GM12878 (cell line): ENCODE measurements at regions not wholly inside any gene's neighbourhood (a gene's known extent, or its start where the extent isn't known, plus 50 kb on each side); places are given as distances from the start of the nearest gene placed in this dataset.

ENCODE experiments used
- ATAC-seq: fragments of 200-7000 bp; cut with Tn5 transposase; 3 replicates; pipeline ENCODE4 v1.9.1; 2020; ENCODE audit warnings: mild to moderate bottlenecking, moderate library complexity
- BruUV-seq: library from RNA; stranded (reverse); fragments of 400-500 nt; replicated peaks from 2 replicates; lab custom pipeline; 2021; lab: Mats Ljungman, UMichigan
- CTCF ChIA-PET: fragments of 300-600 bp; sonication (Branson Sonifier 250); formaldehyde crosslinking; extraction: SDS; loops from one replicate; lab custom pipeline; 2021; ENCODE audit warnings: inconsistent platforms; lab: Yijun Ruan, JAX
- POLR2A ChIA-PET: fragments of 350-600 bp; formaldehyde crosslinking; extraction: SDS; loops from one replicate; lab custom pipeline; 2021; ENCODE audit warnings: inconsistent platforms; lab: Charles Lee
- RAD21 ChIA-PET: fragments of 300-600 bp; sonication (Branson Sonifier 250); formaldehyde crosslinking; loops from one replicate; lab custom pipeline; 2023; ENCODE audit warnings: antibody characterized with exemption; ENCODE audit not compliant: unreplicated experiment; lab: Charles Lee
- SMC1A ChIA-PET: fragments of 300-600 bp; sonication (Branson Sonifier 250); formaldehyde crosslinking; loops from one replicate; lab custom pipeline; 2023; ENCODE audit not compliant: unreplicated experiment, uncharacterized antibody; lab: Charles Lee
- DNase-seq: peaks from one replicate; pipeline ENCODE4 v3.0.0-alpha.2; 2011; ENCODE audit warnings: low read depth, low spot score
- FAIRE-seq: peaks from 3 replicates; lab custom pipeline; 2011; peaks lifted over from hg19 to GRCh38; lab: Jason Lieb, UNC
- H2AFZ ChIP-seq: 2 replicates; pipeline ENCODE4 v1.6.0; 2011; ENCODE audit warnings: low read depth, low read length, control low read depth; ENCODE audit not compliant: control insufficient read depth
- H3K27ac ChIP-seq: 2 replicates; pipeline ENCODE4 v1.5.1; 2011; ENCODE audit warnings: control low read depth; ENCODE audit not compliant: control insufficient read depth, insufficient read depth
- H3K27me3 ChIP-seq, 2 experiments: replicated peaks in 1 of 2; 2 replicates each; pipeline versions ENCODE4 v1.6.0 to v1.6.1; 2011; ENCODE audit warnings: low read length in 1 of 2; ENCODE audit not compliant: control insufficient read depth in 2 of 2, insufficient read depth in 2 of 2
- H3K36me3 ChIP-seq, 2 experiments: 2 replicates each; pipeline ENCODE4 v1.5.1; 2011; ENCODE audit warnings: low read length in 1 of 2; ENCODE audit not compliant: control insufficient read depth in 2 of 2, insufficient read depth in 2 of 2
- H3K4me1 ChIP-seq: 2 replicates; pipeline ENCODE4 v1.6.1; 2011; ENCODE audit warnings: mild to moderate bottlenecking, low read length, moderate library complexity, mixed read lengths; ENCODE audit not compliant: control insufficient read depth, insufficient read depth
- H3K4me2 ChIP-seq: 2 replicates; pipeline ENCODE4 v1.6.0; 2011; ENCODE audit warnings: control low read depth; ENCODE audit not compliant: control insufficient read depth, insufficient read depth
- H3K4me3 ChIP-seq: fragments of 200-600 bp; sonication (generic); 2 replicates; pipeline ENCODE4 v1.5.1; 2016
- H3K79me2 ChIP-seq: 2 replicates; pipeline ENCODE4 v1.6.0; 2011; ENCODE audit warnings: low read length; ENCODE audit not compliant: control insufficient read depth, insufficient read depth
- H3K9ac ChIP-seq: 2 replicates; pipeline ENCODE4 v1.8.0; 2011; ENCODE audit warnings: low read length, control low read depth, mixed read lengths; ENCODE audit not compliant: control insufficient read depth, insufficient read depth
- H3K9me3 ChIP-seq: replicated peaks from 3 replicates; pipeline ENCODE4 v1.5.1; 2011; ENCODE audit warnings: mild to moderate bottlenecking, low read length; ENCODE audit not compliant: control insufficient read depth, insufficient read depth
- H4K20me1 ChIP-seq: 2 replicates; pipeline ENCODE4 v1.6.0; 2011; ENCODE audit not compliant: control insufficient read depth, insufficient read depth
- WGBS: methylation state at CpG from one replicate; pipeline ENCODE4 v1.1.6; 2016; ENCODE audit warnings: low lambda C conversion rate; ENCODE audit not compliant: insufficient replicate concordance, insufficient coverage; ENCODE audit errors: missing lambda C conversion rate; 5-methylcytosine and 5-hydroxymethylcytosine counted together
- in situ Hi-C: fragments of 300-500 bp; cut with MboI; formaldehyde crosslinking; loops from 9 replicates; pipeline ENCODE4 v1.14.3; 2018; ENCODE audit warnings: mixed read lengths
- intact Hi-C: fragments of 100-400 bp; cut with micrococcal nuclease; formaldehyde crosslinking; loops from one replicate; pipeline ENCODE4 v1.14.2; 2022; ENCODE audit not compliant: unreplicated experiment
- TF ChIP-seq, protein P1 (sequence below): fragments of 450-650 bp; formaldehyde crosslinking; IDR thresholded peaks from 2 replicates; pipeline ENCODE4 v1.4.0; 2022; ENCODE audit warnings: mild to moderate bottlenecking, moderate library complexity
- TF ChIP-seq, protein P2 (sequence below): fragments of 450-650 bp; IDR thresholded peaks from 2 replicates; pipeline ENCODE4 v1.6.1; 2016; ENCODE audit warnings: mild to moderate bottlenecking
- TF ChIP-seq, protein P3 (sequence below): IDR thresholded peaks from 2 replicates; pipeline ENCODE4 v1.6.1; 2012; ENCODE audit warnings: low read length, inconsistent platforms
- TF ChIP-seq, protein P4 (sequence below): IDR thresholded peaks from 2 replicates; pipeline ENCODE4 v1.6.1; 2011; ENCODE audit warnings: low read depth, low read length, improper control_type of control experiment, borderline replicate concordance

DNA sequence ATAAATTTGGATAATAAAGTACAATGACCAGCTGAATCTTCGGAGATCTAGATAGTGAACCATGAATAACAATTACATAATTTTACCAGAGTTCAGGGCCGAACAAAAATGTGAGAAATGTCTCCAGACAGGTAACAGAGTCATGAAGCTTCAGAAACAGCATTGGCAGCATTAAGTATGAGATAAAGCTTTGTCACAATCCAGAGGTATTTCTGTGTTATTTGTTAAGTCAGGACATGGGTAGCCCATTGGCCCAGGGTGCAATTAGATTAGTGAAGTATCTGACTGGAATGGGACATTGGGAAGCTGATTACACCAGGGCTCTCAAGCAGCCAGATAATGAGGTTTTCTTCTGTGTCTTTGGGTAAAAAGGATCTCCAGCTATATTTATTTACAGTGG, 184.2 kb upstream of the PPP1R3A start:
- BruUV-seq: no TSS peak
- Histone ChIP-seq H3K79me2 (no peaks in the 10 kb centered on the region), H2AFZ (no peak overlapping the region), H3K36me3 (no peaks in the 10 kb centered on the region), H3K4me1 (no peaks in the 10 kb centered on the region), H3K27ac (no peak overlapping the region), H3K4me2 (no peak overlapping the region), H3K27me3 (no peaks in the 10 kb centered on the region), H3K4me3 (no peak overlapping the region), H3K9me3 (no peaks in the 10 kb centered on the region), H3K9ac (no peak overlapping the region), H4K20me1 (no peaks in the 10 kb centered on the region)
- POLR2A ChIA-PET: no interaction called here
- no peak for DNase-seq
- RAD21 ChIA-PET: no interaction called here
- no peak for ATAC-seq
- CTCF ChIA-PET: no interaction called here
- TF ChIP-seq, protein P1, sequence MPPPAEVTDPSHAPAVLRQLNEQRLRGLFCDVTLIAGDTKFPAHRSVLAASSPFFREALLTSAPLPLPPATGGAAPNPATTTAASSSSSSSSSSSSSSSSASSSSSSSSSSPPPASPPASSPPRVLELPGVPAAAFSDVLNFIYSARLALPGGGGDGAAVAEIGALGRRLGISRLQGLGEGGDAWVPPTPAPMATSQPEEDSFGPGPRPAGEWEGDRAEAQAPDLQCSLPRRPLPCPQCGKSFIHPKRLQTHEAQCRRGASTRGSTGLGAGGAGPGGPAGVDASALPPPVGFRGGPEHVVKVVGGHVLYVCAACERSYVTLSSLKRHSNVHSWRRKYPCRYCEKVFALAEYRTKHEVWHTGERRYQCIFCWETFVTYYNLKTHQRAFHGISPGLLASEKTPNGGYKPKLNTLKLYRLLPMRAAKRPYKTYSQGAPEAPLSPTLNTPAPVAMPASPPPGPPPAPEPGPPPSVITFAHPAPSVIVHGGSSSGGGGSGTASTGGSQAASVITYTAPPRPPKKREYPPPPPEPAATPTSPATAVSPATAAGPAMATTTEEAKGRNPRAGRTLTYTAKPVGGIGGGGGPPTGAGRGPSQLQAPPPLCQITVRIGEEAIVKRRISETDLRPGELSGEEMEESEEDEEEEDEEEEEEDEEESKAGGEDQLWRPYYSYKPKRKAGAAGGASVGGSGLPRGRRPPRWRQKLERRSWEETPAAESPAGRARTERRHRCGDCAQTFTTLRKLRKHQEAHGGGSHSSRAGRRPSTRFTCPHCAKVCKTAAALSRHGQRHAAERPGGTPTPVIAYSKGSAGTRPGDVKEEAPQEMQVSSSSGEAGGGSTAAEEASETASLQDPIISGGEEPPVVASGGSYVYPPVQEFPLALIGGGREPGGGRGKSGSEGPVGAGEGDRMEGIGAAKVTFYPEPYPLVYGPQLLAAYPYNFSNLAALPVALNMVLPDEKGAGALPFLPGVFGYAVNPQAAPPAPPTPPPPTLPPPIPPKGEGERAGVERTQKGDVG (CRISPR knock-in tag): no peak
- TF ChIP-seq, protein P2, sequence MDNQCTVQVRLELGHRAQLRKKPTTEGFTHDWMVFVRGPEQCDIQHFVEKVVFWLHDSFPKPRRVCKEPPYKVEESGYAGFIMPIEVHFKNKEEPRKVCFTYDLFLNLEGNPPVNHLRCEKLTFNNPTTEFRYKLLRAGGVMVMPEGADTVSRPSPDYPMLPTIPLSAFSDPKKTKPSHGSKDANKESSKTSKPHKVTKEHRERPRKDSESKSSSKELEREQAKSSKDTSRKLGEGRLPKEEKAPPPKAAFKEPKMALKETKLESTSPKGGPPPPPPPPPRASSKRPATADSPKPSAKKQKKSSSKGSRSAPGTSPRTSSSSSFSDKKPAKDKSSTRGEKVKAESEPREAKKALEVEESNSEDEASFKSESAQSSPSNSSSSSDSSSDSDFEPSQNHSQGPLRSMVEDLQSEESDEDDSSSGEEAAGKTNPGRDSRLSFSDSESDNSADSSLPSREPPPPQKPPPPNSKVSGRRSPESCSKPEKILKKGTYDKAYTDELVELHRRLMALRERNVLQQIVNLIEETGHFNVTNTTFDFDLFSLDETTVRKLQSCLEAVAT: no peak
- TF ChIP-seq, protein P3, sequence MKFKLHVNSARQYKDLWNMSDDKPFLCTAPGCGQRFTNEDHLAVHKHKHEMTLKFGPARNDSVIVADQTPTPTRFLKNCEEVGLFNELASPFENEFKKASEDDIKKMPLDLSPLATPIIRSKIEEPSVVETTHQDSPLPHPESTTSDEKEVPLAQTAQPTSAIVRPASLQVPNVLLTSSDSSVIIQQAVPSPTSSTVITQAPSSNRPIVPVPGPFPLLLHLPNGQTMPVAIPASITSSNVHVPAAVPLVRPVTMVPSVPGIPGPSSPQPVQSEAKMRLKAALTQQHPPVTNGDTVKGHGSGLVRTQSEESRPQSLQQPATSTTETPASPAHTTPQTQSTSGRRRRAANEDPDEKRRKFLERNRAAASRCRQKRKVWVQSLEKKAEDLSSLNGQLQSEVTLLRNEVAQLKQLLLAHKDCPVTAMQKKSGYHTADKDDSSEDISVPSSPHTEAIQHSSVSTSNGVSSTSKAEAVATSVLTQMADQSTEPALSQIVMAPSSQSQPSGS: no peak
- TF ChIP-seq, protein P4, sequence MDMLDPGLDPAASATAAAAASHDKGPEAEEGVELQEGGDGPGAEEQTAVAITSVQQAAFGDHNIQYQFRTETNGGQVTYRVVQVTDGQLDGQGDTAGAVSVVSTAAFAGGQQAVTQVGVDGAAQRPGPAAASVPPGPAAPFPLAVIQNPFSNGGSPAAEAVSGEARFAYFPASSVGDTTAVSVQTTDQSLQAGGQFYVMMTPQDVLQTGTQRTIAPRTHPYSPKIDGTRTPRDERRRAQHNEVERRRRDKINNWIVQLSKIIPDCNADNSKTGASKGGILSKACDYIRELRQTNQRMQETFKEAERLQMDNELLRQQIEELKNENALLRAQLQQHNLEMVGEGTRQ: no peak
- in situ Hi-C loops: no loop called here
- FAIRE-seq: no peak
- 16% methylated on average over 2 of the region's 2 CpGs for WGBS
- SMC1A ChIA-PET: interaction anchor here (1.1 kb wide), 1 partner anchor 12 kb away, joined by 3 read pairs; no protein-coding TSS in a partner anchor
- intact Hi-C loops: no loop called here
